C4-2B (cell line): ENCODE measurements at regions not wholly inside any gene's neighbourhood (a gene's known extent, or its start where the extent isn't known, plus 50 kb on each side); places are given as distances from the start of the nearest gene placed in this dataset.

ENCODE experiments used
- CTCF ChIP-seq: fragments of 450-650 bp; conservative IDR thresholded peaks from 2 replicates; pipeline ENCODE4 v1.5.1; 2017; ENCODE audit warnings: mild to moderate bottlenecking
- ZFX ChIP-seq: fragments of 450-650 bp; IDR thresholded peaks from 2 replicates; pipeline ENCODE4 v1.6.1; 2017

- no peak for TF ChIP-seq CTCF
- TF ChIP-seq ZFX = no peak
Observed at GRCh38 chr12:28936711-28937110, 212.4 kb upstream of the FAR2 start.
